C4-2B (cell line): ENCODE measurements at regions not wholly inside any gene's neighbourhood (a gene's known extent, or its start where the extent isn't known, plus 50 kb on each side); places are given as distances from the start of the nearest gene placed in this dataset.

Experiments used
- H3K27ac ChIP-seq: fragments of 450-650 bp; 2 replicates; pipeline ENCODE4 v1.5.1; 2017
- ZFX ChIP-seq: fragments of 450-650 bp; IDR thresholded peaks from 2 replicates; pipeline ENCODE4 v1.6.1; 2017
- TF ChIP-seq, protein P1 (sequence below): fragments of 450-650 bp; conservative IDR thresholded peaks from 2 replicates; pipeline ENCODE4 v1.5.1; 2017; ENCODE audit warnings: mild to moderate bottlenecking

DNA sequence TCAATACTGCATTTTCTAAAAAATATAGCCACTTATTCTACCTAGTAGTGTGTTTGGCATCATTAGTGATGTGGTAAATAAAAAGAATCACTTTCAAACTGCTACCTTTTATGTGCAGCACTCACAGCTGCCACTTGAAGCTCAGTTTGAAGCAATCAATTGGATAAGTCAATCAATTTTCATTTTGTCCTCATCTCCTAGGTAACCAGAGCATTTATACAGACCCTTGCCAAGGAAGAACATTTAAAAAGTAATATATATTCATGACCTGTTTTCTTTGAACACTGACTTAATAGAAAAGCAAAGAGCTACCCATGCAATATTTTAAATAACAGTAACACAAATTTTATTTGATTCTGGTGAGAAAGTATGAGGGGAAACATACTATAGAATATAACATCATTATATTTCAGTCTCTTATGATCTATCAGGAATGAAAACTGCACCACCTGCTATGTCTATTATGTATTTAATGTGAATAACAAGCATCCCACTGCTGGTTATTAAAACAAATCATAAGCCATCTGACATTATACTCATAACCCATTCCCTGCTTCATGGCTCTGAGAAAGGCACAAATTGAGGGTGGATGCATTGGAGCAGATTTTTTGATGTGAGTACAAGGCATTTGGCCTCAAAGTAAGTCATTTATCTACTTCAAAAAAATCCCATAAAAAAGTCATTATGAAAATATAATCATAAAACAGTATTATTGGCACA is 168.4 kb upstream of the C21orf91 start:
- TF ChIP-seq ZFX: no peak
- TF ChIP-seq, protein P1, sequence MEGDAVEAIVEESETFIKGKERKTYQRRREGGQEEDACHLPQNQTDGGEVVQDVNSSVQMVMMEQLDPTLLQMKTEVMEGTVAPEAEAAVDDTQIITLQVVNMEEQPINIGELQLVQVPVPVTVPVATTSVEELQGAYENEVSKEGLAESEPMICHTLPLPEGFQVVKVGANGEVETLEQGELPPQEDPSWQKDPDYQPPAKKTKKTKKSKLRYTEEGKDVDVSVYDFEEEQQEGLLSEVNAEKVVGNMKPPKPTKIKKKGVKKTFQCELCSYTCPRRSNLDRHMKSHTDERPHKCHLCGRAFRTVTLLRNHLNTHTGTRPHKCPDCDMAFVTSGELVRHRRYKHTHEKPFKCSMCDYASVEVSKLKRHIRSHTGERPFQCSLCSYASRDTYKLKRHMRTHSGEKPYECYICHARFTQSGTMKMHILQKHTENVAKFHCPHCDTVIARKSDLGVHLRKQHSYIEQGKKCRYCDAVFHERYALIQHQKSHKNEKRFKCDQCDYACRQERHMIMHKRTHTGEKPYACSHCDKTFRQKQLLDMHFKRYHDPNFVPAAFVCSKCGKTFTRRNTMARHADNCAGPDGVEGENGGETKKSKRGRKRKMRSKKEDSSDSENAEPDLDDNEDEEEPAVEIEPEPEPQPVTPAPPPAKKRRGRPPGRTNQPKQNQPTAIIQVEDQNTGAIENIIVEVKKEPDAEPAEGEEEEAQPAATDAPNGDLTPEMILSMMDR: no peak
- H3K27ac ChIP-seq: no peak overlapping the region

DNA sequence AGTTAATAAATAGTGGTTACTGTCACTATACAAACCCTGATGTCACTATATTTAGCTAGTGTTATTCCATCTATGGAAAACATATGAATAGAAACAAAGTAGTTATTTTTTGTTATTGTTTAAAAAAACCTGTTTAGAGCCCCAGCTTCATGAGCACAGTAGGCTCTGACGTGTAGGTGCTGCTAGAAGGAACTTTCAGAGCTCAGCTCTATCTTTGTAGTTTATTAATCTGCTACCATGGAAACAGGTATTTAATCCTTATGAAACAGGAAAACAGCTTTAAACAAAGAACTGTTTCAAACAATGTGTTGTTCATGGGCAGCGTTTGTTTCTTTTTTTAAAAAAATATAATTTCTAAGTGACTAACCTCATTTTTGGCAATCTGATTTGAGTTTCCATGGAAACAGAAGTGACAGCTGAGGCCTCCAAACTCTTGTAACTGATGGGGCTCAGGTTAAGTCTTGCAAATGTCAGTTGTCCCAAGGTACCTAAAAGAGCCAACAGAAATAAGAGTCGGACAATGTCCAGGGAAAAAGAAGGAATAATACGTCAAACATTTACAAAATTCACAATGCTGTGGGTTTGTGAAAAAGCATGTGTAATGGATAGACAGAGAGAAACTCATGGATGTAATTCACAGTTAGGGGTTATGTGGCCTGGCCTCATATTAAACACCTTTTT is 162.0 kb upstream of the C21orf91 start:
- no peak overlapping the region for H3K27ac ChIP-seq
- TF ChIP-seq ZFX: no peak
- TF ChIP-seq, protein P1: no peak

DNA sequence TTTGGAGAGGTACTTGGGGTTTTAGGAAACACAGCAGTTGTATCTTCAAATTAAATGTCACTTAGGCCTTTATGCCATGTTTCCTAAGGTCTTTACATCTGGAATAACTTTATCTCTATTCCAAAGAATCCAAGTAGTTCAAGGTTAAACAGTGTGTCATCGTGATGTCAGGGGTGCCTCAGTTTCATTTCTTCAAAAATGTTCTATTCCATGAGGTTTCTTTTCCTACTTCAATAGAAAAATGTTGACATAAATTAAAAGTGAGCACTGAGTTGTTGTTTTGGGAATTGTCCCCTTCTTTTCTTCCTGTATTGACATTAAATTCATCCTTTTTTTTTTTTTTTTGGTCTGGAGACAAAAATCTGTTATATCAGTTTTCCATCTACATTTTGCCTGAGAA is 160.6 kb upstream of the C21orf91 start:
- H3K27ac ChIP-seq: no peak overlapping the region
- TF ChIP-seq ZFX: no peak
- TF ChIP-seq, protein P1: no peak

DNA sequence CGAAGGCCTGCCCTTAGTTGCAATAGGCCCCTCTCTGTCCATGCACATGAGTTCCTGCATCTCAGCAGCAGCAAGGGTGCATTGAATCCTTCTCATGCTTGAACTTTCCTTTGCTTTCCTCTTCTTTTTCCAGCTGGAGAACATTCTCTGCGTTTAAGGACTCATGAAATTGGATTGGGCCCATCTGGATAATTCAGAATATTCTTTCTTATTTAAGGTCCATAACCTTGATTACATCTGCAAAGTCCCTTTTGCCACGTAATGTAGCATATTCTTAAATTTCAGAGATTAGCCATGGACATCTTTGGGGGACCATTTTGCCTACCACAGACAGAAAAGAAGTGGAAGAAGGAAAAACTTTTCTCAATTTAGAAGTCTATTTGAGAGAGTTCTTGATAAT is 159.7 kb upstream of the C21orf91 start:
- TF ChIP-seq, protein P1: no peak
- no peak for TF ChIP-seq ZFX
- no peak overlapping the region for H3K27ac ChIP-seq

DNA sequence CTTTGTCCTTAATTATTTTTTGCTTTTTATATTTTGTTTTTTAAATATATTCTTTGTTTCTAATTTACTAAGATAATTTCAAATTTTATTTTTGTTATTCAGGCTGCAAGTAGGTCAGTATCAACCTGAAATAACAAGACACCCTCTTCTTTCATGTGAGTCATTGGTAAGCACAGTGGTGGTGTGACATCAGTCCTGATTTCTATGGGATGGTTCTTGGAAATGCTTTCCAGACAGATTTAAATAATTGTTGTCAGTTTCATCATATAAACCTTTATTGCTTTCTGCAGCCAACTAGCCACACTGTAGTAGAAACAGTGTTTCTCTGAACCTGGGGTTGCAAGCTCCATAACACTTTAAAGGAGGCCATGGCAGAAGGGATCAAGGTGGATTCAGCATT is 157.5 kb upstream of the C21orf91 start:
- TF ChIP-seq ZFX: no peak
- TF ChIP-seq, protein P1: no peak
- H3K27ac ChIP-seq: no peak overlapping the region

DNA sequence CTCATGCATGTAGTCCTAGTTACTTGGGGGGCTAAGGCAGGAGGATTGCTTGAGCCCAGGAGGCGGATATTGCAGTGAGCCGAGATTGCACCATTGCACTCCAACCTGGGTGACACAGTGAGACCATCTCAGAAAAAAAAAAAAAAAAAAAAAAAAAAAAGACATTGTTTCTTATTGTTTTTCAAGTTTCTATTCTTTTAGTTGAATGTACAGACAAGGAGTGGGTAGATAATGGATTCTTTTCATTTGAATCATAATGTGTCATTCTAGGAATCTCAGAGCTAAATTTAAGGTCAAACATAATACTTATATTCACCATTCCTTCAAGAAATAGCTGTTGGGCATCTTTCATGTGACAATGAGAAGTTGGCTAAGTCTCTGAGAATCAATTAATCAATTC is 157.0 kb upstream of the C21orf91 start:
- no peak for TF ChIP-seq ZFX
- TF ChIP-seq, protein P1: no peak
- no peak overlapping the region for H3K27ac ChIP-seq

DNA sequence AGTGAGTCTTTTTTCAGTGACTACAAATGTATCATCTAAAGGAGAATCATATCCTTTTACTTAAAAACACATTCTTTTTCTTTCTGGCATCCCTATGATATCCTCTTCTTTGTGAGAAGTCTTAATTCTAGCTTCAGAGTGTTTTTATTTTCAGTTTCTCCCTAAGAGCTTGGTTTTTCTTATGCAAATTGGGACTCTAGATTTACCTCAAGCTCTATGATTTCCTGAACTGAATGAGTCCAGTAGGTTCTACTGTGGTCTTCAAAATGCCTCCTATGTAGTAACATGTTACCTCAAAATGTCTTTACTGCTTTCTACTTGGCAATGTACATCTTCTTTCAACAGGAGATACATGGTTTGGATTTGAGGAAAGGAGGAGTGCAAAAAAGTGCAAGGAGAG is 148.2 kb upstream of the C21orf91 start:
- TF ChIP-seq ZFX: no peak
- TF ChIP-seq, protein P1: no peak
- no peak overlapping the region for H3K27ac ChIP-seq
